ENCODE measurements at regions not wholly inside any gene's neighbourhood (a gene's known extent, or its start where the extent isn't known, plus 50 kb on each side); places are given as distances from the start of the nearest gene placed in this dataset.
A peak's percentile ranks its signal among the peaks of the same experiment; 100 is the strongest.

GRCh38 chr18:5065615-5066014 is 131.4 kb downstream of the AKAIN1 start:
- Histone ChIP-seq H3K27me3 (no peaks in the 10 kb centered on the region), H3K9me3 (no peaks in the 10 kb centered on the region), H3K27ac (no peak overlapping the region), H3K4me3 (no peak overlapping the region), H3K36me3 (no peaks in the 10 kb centered on the region), H3K4me1 (no peaks in the 10 kb centered on the region)
- TF ChIP-seq EP300 (IDR thresholded peaks at IDR 0.05), result no peak
- 95 to 100% methylated on average over 2 of the region's 2 CpGs for WGBS, 2 donors (ENCODE audit: low coverage in 1 of 2)
- no peak for ATAC-seq

- H3K27ac ChIP-seq, result no peak overlapping the region
- no peak for ATAC-seq
- no peaks in the 10 kb centered on the region for H3K4me1 ChIP-seq
- WGBS, 2 donors (ENCODE audit: low coverage in 1 of 2), result 72 to 100% methylated on average over 3 to 5 of the region's 5 CpGs
- TF ChIP-seq POLR2A (IDR thresholded peaks at IDR 0.05) (no peak), CTCF (IDR thresholded peaks at IDR 0.05) (no peak), EP300 (IDR thresholded peaks at IDR 0.05) (no peak), POLR2AphosphoS5 (IDR thresholded peaks at IDR 0.05) (no peak)
- H3K9me3 ChIP-seq, result no peaks in the 10 kb centered on the region
- H3K4me3 ChIP-seq, result no peak overlapping the region
- H3K27me3 ChIP-seq, result no peaks in the 10 kb centered on the region
- H3K36me3 ChIP-seq, result no peaks in the 10 kb centered on the region
Observed at GRCh38 chr18:5064841-5065370, 132.2 kb downstream of the AKAIN1 start.

- ATAC-seq, result no peak
- Histone ChIP-seq H3K36me3 (no peaks in the 10 kb centered on the region), H3K27me3 (peaks cover 5% of the 10 kb centered on the region), H3K4me1 (no peaks in the 10 kb centered on the region), H3K9me3 (no peaks in the 10 kb centered on the region), H3K4me3 (no peak overlapping the region), H3K27ac (no peak overlapping the region)
- TF ChIP-seq EP300 (IDR thresholded peaks at IDR 0.05), result no peak
- 28 to 67% methylated on average over 2 of the region's 2 CpGs for WGBS, 2 donors (ENCODE audit: low coverage in 1 of 2)
Observed at GRCh38 chr18:5061785-5062184, 135.3 kb downstream of the AKAIN1 start.

- Histone ChIP-seq H3K27ac (no peak overlapping the region), H3K36me3 (no peaks in the 10 kb centered on the region), H3K4me3 (no peak overlapping the region), H3K4me1 (no peaks in the 10 kb centered on the region), H3K27me3 (peaks cover 5% of the 10 kb centered on the region), H3K9me3 (no peaks in the 10 kb centered on the region)
- TF ChIP-seq EP300 (IDR thresholded peaks at IDR 0.05) (no peak), CTCF (IDR thresholded peaks at IDR 0.05) (no peak), POLR2AphosphoS5 (IDR thresholded peaks at IDR 0.05) (no peak), POLR2A (IDR thresholded peaks at IDR 0.05) (no peak)
- no peak for ATAC-seq
- 68 to 73% methylated on average over 2 of the region's 3 CpGs for WGBS, 2 donors (ENCODE audit: low coverage in 1 of 2)
Observed at GRCh38 chr18:5060543-5060942, 136.5 kb downstream of the AKAIN1 start.

GRCh38 chr18:5059696-5060032 is 137.4 kb downstream of the AKAIN1 start:
- ATAC-seq, result no peak
- WGBS, 2 donors (ENCODE audit: low coverage in 1 of 2), result 25% methylated on average over 2 of the region's 2 CpGs; no CpG with 5 or more reads in 1 of the 2 donors
- Histone ChIP-seq H3K9me3 (no peaks in the 10 kb centered on the region), H3K27me3 (peaks cover 5% of the 10 kb centered on the region), H3K36me3 (no peaks in the 10 kb centered on the region), H3K4me3 (no peak overlapping the region), H3K4me1 (no peaks in the 10 kb centered on the region), H3K27ac (no peak overlapping the region)
- no peak for TF ChIP-seq CTCF (IDR thresholded peaks at IDR 0.05)
- no peak for TF ChIP-seq POLR2A (IDR thresholded peaks at IDR 0.05)
- TF ChIP-seq EP300 (IDR thresholded peaks at IDR 0.05), result no peak
- TF ChIP-seq POLR2AphosphoS5 (IDR thresholded peaks at IDR 0.05), result no peak

GRCh38 chr18:5058768-5059695 is 138.0 kb downstream of the AKAIN1 start:
- Histone ChIP-seq H3K4me1 (no peaks in the 10 kb centered on the region), H3K36me3 (no peaks in the 10 kb centered on the region), H3K9me3 (no peaks in the 10 kb centered on the region), H3K27ac (peak overlapping the region in 1 of 4 donors; percentile 15), H3K4me3 (no peak overlapping the region), H3K27me3 (peaks cover 5% of the 10 kb centered on the region)
- no peak for TF ChIP-seq POLR2A (IDR thresholded peaks at IDR 0.05)
- no peak for TF ChIP-seq CTCF (IDR thresholded peaks at IDR 0.05)
- TF ChIP-seq POLR2AphosphoS5 (IDR thresholded peaks at IDR 0.05), result no peak
- no peak for TF ChIP-seq EP300 (IDR thresholded peaks at IDR 0.05)
- 40 to 50% methylated on average over 4 to 16 of the region's 17 CpGs for WGBS, 2 donors (ENCODE audit: low coverage in 1 of 2)
- ATAC-seq, result peak; percentile 5
